ENCODE measurements at regions not wholly inside any gene's neighbourhood (a gene's known extent, or its start where the extent isn't known, plus 50 kb on each side); places are given as distances from the start of the nearest gene placed in this dataset.

GRCh38 chr7:12864470-12865046, 177.1 kb downstream of the ARL4A start:
- Histone ChIP-seq H3K27me3 (no peaks in the 10 kb centered on the region), H3K9me3 (no peaks in the 10 kb centered on the region)

GRCh38 chr7:12865593-12865992, 178.2 kb downstream of the ARL4A start:
- no peak for ATAC-seq
- TF ChIP-seq CTCF (IDR thresholded peaks at IDR 0.05) = no peak
- 98 to 100% methylated on average over 2 of the region's 2 CpGs for WGBS, 2 donors
- Histone ChIP-seq H3K27ac (no peak overlapping the region), H3K4me3 (no peak overlapping the region), H3K27me3 (no peaks in the 10 kb centered on the region), H3K9me3 (no peaks in the 10 kb centered on the region), H3K4me1 (peaks cover 0 to 13% (median 3%) of the 10 kb centered on the region in 9 donors), H3K36me3 (no peaks in the 10 kb centered on the region)
- intact Hi-C loops (cut with DNase I) = no loop called here
- no peak for DNase-seq

More at GRCh38 chr7:12864470-12865046, 177.1 kb downstream of the ARL4A start:
- TF ChIP-seq CTCF (IDR thresholded peaks at IDR 0.05) = no peak
- H3K36me3 ChIP-seq = no peaks in the 10 kb centered on the region
- H3K4me3 ChIP-seq = no peak overlapping the region
- peaks cover 0 to 13% (median 3%) of the 10 kb centered on the region in 9 donors for H3K4me1 ChIP-seq
- DNase-seq (no peak), ATAC-seq (peak in 2 of 8 donors; percentile 20 to 61)
- 88 to 94% methylated on average over 11 of the region's 11 CpGs for WGBS, 2 donors
- intact Hi-C loops (cut with DNase I) = no loop called here
- H3K27ac ChIP-seq = no peak overlapping the region

- Histone ChIP-seq H3K9me3 (no peaks in the 10 kb centered on the region), H3K36me3 (no peaks in the 10 kb centered on the region), H3K4me1 (peaks cover 0 to 6% (median 2%) of the 10 kb centered on the region in 9 donors), H3K4me3 (no peak overlapping the region), H3K27me3 (no peaks in the 10 kb centered on the region), H3K27ac (no peak overlapping the region)
- ATAC-seq (no peak), DNase-seq (no peak)
- intact Hi-C loops (cut with DNase I) = no loop called here
- 67 to 71% methylated on average over 4 of the region's 4 CpGs for WGBS, 2 donors
- no peak for TF ChIP-seq CTCF (IDR thresholded peaks at IDR 0.05)
Observed at GRCh38 chr7:12866207-12866606, 178.8 kb downstream of the ARL4A start.

GRCh38 chr7:12868027-12868426, 180.6 kb downstream of the ARL4A start:
- H3K27me3 ChIP-seq = no peaks in the 10 kb centered on the region
- no peak overlapping the region for H3K4me3 ChIP-seq
- WGBS, 2 donors = 88 to 94% methylated on average over 2 of the region's 2 CpGs
- H3K4me1 ChIP-seq = no peaks in the 10 kb centered on the region
- intact Hi-C loops (cut with DNase I) = no loop called here
- DNase-seq (no peak), ATAC-seq (no peak)
- no peak for TF ChIP-seq CTCF (IDR thresholded peaks at IDR 0.05)
- H3K36me3 ChIP-seq = no peaks in the 10 kb centered on the region
- H3K9me3 ChIP-seq = no peaks in the 10 kb centered on the region
- H3K27ac ChIP-seq = no peak overlapping the region

Data from heart right ventricle (tissue), 16 donors.